GM13977 (cell line): ENCODE measurements at regions not wholly inside any gene's neighbourhood (a gene's known extent, or its start where the extent isn't known, plus 50 kb on each side); places are given as distances from the start of the nearest gene placed in this dataset.

Experiments
- DNase-seq: peaks from one replicate; pipeline ENCODE4 v3.0.0; 2012; ENCODE audit warnings: low spot score
- CTCF ChIP-seq: IDR thresholded peaks from 2 replicates; pipeline ENCODE4 v1.5.1; 2012; ENCODE audit warnings: mild to moderate bottlenecking, control low read depth; ENCODE audit not compliant: insufficient read depth; ENCODE audit errors: extremely low read depth, missing control alignments
- in situ Hi-C: fragments of 300-500 bp; cut with MboI; formaldehyde crosslinking; loops from one replicate; pipeline ENCODE4 v1.12.0; 2022; ENCODE audit warnings: low sequenced_read_pairs, low pct_unique_long_range_greater_than_20kb, mixed read lengths, inconsistent platforms; ENCODE audit not compliant: unreplicated experiment

DNA sequence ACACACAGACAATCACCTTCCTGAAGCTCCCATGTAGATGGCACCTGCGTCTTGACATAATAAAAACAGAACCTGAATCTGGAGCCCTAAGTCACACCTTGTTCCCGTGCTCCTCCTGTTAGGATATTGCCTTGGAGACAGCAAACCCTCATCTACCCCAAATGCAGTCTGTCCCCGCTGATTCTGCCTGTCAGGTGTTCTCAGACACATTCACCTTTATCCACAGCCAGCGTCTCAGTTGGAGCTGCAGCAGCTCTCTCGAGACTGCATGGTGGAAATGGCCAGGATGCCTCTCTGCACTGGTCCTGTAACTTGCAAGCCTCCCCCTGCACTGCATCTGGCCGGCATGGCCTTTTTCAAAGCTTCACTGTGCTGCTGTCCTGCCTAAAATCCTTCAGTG is 218.0 kb upstream of the ZNF32 start:
- in situ Hi-C loops: no loop called here
- no peak for TF ChIP-seq CTCF

DNA sequence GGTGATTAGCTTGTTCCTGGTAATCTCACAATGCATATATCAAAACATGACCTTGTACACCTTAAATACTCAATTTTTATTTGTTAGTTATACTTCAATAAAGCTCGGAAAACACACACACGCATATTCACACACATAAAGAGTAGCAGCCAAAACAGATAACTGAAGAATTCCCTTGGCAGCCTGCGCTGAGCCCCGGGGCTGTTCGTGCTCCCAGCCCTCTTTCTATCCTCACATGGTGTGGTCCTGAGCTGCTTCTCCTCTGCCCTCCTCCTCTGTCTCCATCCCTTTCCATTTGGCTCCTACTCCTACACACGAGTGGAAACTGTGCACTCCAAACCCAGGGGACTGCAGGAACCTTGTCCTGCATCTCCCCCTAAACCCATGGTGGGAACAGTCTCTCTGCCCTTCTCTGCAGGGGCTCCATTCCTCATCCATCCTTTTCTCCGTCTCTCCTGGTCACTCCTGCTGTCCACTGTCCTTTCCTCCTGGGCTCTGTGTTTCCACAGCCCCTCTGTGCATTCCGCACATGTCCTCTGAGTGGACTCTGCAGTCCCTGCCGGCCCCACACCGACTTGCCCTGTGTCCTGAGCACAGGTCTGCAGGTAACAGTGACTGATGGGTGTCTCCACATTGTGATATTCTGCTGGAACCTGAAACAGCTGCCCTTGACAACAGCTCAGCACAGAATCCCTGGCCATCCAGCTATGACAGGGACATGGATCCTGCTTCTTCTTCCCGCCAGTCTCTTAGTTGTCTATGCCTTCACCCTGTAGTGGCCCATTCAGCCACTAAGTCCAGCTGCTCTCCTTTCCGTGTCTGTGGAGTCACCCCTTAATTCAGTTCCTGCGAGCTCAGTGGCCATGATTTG is 216.8 kb upstream of the ZNF32 start:
- in situ Hi-C loops: no loop called here

More for the DNA sequence above, 218.0 kb upstream of the ZNF32 start:
- DNase-seq: no peak

DNA sequence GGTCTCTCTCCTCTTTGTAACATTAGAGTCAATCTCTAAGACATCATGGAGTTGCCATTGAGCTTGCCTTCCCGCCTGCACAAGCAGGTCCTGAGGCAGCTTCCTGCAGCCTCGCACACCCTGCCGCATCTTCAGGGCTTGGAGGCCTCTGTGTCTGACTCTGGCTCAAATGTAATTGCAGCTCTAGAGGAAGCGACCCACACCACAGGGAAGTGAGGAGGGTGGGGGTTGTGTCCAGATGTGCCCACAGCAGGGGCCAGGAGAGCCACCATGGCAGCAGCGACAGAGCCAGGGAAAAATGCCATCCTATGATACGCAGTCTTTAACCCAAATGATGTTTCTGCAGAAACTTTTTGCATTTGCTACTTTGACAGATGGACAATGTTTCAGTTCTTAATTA is 216.0 kb upstream of the ZNF32 start:
- TF ChIP-seq CTCF: no peak
- in situ Hi-C loops: no loop called here
- DNase-seq: no peak

More for the DNA sequence above, 216.8 kb upstream of the ZNF32 start:
- TF ChIP-seq CTCF: no peak
- no peak for DNase-seq

DNA sequence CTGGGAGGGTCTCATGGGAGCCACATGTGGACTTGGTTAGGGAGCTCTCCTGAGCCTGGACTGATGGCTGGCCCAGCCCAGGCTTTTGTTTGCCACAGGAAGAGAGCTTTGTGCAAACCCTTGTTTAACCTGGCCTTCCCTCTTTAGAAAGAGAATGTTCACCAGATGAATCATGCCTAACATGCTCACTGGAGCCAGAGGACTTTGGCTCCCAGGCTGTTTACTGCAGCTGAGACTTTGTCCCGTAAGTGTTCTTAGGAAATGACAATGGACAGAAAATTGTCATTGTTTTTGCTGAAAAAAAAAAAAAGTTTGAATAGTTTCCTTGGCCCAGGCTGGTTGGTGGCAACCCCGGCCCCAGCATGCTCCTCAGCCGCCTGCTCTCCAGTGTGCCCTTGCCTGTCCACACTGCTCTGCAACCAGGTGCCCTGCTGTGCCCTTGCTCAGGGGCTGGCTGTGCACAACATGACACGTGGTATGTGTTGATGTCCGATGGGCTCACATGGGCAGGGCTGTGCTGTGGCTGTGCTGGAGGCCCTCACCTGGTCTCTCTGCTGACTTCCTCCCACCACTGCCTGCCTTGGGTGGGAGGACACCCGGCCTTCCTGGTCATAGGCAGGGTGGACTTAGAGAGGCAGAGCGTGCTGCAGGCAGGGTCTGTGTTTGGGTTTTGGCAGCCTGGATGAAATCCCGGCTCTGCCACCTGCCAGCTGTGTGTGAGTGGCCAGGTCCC is 215.3 kb upstream of the ZNF32 start:
- no peak for DNase-seq
- TF ChIP-seq CTCF: no peak

DNA sequence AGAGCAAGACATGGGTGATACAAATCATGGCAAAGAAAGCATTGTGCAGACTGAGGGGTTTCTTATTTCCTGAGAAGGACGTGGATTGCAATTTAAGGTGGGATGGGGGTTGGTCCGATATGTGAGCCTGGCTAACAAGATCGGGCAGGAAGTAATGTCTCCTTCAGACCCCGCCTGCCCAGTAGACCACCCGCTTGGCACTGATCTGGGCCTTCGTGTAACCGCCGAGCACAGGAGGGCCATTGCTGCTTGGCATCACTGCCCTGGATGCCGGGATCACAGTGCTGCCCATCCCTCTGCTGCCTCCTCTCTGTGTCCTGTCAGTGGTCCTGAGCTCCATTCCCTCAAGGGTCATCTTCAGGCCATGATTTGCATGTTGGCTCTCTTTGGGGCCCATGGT is 214.6 kb upstream of the ZNF32 start:
- no peak for DNase-seq
- in situ Hi-C loops: no loop called here
- no peak for TF ChIP-seq CTCF

More for the DNA sequence above, 215.3 kb upstream of the ZNF32 start:
- in situ Hi-C loops: no loop called here

- no peak for DNase-seq
- in situ Hi-C loops: no loop called here
- no peak for TF ChIP-seq CTCF
Measured at GRCh38 chr10:43862756-43863155, 214.1 kb upstream of the ZNF32 start.
